ENCODE measurements at regions not wholly inside any gene's neighbourhood (a gene's known extent, or its start where the extent isn't known, plus 50 kb on each side); places are given as distances from the start of the nearest gene placed in this dataset.

DNA sequence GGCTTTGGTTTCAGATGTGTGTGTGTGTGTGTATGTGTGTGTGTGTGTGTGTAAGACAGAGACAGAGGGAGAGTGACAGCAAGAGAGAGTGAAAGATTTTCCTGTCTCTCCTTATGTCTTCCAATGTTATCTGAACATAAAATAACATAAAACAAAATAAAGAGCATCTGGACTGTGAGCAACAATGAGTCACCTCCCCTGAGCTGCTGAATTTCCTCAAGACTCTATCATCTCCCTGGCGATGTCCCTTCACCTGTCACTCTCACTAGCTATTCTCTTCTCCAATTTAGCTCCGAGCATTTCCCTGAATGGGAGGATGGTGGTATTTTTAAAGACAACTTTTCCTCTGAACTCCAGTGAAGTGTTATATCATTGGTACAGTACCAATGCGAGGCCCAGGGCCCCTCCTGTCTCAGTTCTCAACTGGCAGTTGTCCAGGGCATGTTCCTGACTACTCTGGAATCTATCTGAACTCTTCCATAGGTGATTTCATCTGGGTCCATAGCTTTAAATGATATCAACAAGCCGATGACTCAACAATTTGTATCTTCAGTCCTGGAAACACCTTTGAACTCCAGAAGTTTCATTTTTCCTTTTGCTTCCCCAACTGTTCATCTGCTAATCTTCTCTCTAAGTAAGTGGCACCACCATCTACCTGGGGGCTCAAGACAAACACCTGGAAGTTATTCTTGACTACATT lies 195.0 kb upstream of the CLNK start (continued):
- TF ChIP-seq ZNF513 (tag by site-specific recombination; IDR thresholded peaks at IDR 0.05) (no peak), ZNF623 (tag by site-specific recombination; IDR thresholded peaks at IDR 0.05) (no peak), IKZF3 (tag by site-specific recombination; IDR thresholded peaks at IDR 0.05) (no peak), MEIS1 (CRISPR knock-in tag; IDR thresholded peaks at IDR 0.05; ENCODE audit: borderline replicate concordance) (no peak), SP7 (tag by site-specific recombination; IDR thresholded peaks at IDR 0.05) (no peak), HOXA7 (CRISPR knock-in tag; IDR thresholded peaks at IDR 0.05; ENCODE audit: borderline replicate concordance) (no peak), TSHZ1 (tag by site-specific recombination; IDR thresholded peaks at IDR 0.05; ENCODE audit: borderline replicate concordance) (no peak), ZNF449 (tag by site-specific recombination; IDR thresholded peaks at IDR 0.05) (no peak), ZNF18 (tag by site-specific recombination; IDR thresholded peaks at IDR 0.05) (no peak)

DNA sequence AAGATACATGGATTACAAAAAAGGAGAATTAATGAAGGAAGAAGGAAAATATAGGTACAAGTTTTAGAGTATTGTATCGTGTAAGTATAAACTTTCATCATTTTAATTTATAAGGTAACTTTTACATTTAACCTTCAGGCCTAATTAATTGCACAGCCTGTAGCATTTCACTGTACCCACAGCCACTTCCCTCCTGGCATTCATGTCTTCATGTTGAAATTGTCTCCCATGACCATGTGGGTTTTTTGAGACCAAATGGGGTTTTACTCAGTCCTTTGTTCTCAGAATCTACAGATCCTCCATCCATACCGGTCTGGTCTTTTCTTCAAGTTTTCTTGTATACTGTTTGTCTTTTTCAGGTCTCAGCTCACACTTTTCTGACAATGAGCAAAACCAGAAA lies 194.3 kb upstream of the CLNK start:
- Histone ChIP-seq H3K9me3 (ENCODE audit: control insufficient read depth, insufficient read depth, low read depth, low read length) (no peaks in the 10 kb centered on the region), H3K36me3 (ENCODE audit: control insufficient read depth in 2 of 2, insufficient read depth in 1 of 2, low read length in 2 of 2) (no peaks in the 10 kb centered on the region), H3K4me1 (ENCODE audit: control insufficient read depth, insufficient read depth, low read length) (no peaks in the 10 kb centered on the region), H3K4me3 (ENCODE audit: low read depth, low read length) (no peak overlapping the region), H3K27ac (ENCODE audit: extremely low read depth, low read depth, low read length) (no peak overlapping the region)
- ChIA-PET POLR2A (no interaction called here), CTCF (no interaction called here)
- no peak for TF ChIP-seq ZNF398 (tag by site-specific recombination; IDR thresholded peaks at IDR 0.05)
- no peak for TF ChIP-seq ZNF677 (tag by site-specific recombination; IDR thresholded peaks at IDR 0.05)
- no peak for TF ChIP-seq ZNF341 (tag by site-specific recombination; IDR thresholded peaks at IDR 0.05; ENCODE audit: low read depth)
- TF ChIP-seq ZNF311 (tag by site-specific recombination; IDR thresholded peaks at IDR 0.05; ENCODE audit: borderline replicate concordance) = no peak
- no peak for TF ChIP-seq SALL2 (tag by site-specific recombination; IDR thresholded peaks at IDR 0.05; ENCODE audit: borderline replicate concordance)
- TF ChIP-seq ZNF558 (tag by site-specific recombination; IDR thresholded peaks at IDR 0.05) = no peak
- TF ChIP-seq ZNF416 (tag by site-specific recombination; IDR thresholded peaks at IDR 0.05) = no peak
- TF ChIP-seq TSHZ1 (tag by site-specific recombination; IDR thresholded peaks at IDR 0.05; ENCODE audit: borderline replicate concordance) = no peak
- TF ChIP-seq ZNF391 (tag by site-specific recombination; IDR thresholded peaks at IDR 0.05; ENCODE audit: borderline replicate concordance, low read depth) = no peak
- TF ChIP-seq, protein P1, sequence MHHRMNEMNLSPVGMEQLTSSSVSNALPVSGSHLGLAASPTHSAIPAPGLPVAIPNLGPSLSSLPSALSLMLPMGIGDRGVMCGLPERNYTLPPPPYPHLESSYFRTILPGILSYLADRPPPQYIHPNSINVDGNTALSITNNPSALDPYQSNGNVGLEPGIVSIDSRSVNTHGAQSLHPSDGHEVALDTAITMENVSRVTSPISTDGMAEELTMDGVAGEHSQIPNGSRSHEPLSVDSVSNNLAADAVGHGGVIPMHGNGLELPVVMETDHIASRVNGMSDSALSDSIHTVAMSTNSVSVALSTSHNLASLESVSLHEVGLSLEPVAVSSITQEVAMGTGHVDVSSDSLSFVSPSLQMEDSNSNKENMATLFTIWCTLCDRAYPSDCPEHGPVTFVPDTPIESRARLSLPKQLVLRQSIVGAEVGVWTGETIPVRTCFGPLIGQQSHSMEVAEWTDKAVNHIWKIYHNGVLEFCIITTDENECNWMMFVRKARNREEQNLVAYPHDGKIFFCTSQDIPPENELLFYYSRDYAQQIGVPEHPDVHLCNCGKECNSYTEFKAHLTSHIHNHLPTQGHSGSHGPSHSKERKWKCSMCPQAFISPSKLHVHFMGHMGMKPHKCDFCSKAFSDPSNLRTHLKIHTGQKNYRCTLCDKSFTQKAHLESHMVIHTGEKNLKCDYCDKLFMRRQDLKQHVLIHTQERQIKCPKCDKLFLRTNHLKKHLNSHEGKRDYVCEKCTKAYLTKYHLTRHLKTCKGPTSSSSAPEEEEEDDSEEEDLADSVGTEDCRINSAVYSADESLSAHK (tag by site-specific recombination; IDR thresholded peaks at IDR 0.05) = no peak
